Stomach smooth muscle (tissue), 2 donors: ENCODE measurements at regions not wholly inside any gene's neighbourhood (a gene's known extent, or its start where the extent isn't known, plus 50 kb on each side); places are given as distances from the start of the nearest gene placed in this dataset.

Experiments
- H3K27ac ChIP-seq: one replicate; pipeline ENCODE4 v1.7.0; 2013; ENCODE audit warnings: mild to moderate bottlenecking, low read length, inconsistent platforms
- H3K27me3 ChIP-seq, 2 donors: one replicate each; pipeline ENCODE4 v1.7.0; 2013; ENCODE audit warnings: low read length in 2 of 2; ENCODE audit not compliant: insufficient read depth in 2 of 2, control insufficient read depth in 1 of 2
- H3K36me3 ChIP-seq, 2 donors: one replicate each; pipeline ENCODE4 v1.7.0; 2013; ENCODE audit warnings: low read length in 2 of 2; ENCODE audit not compliant: control insufficient read depth in 2 of 2, insufficient read depth in 2 of 2
- H3K4me1 ChIP-seq: one replicate; pipeline ENCODE4 v1.7.0; 2013; ENCODE audit warnings: low read length; ENCODE audit not compliant: control insufficient read depth, insufficient read depth
- H3K4me3 ChIP-seq, 2 donors: one replicate each; pipeline ENCODE4 v1.7.0; 2013; ENCODE audit warnings: low read length in 2 of 2
- H3K9ac ChIP-seq, 2 donors: one replicate each; pipeline ENCODE4 v1.7.0; 2013; ENCODE audit warnings: low read length in 2 of 2, mild to moderate bottlenecking in 1 of 2
- H3K9me3 ChIP-seq, 2 donors: one replicate each; pipeline ENCODE4 v1.7.0; 2013; ENCODE audit warnings: low read length in 2 of 2; ENCODE audit not compliant: control insufficient read depth in 2 of 2
- donor health status: healthy.
- donor health status: Pancreatic carcinoma.

- Histone ChIP-seq H3K9ac (no peak overlapping the region), H3K4me3 (no peak overlapping the region), H3K27ac (no peak overlapping the region), H3K36me3 (no peaks in the 10 kb centered on the region), H3K27me3 (no peaks in the 10 kb centered on the region), H3K4me1 (no peaks in the 10 kb centered on the region), H3K9me3 (peaks cover 0 to 3% of the 10 kb centered on the region in 2 donors)
Observed at GRCh38 chr5:91541696-91542095, 158.6 kb upstream of the ARRDC3 start.

GRCh38 chr5:91538179-91538578 lies 155.1 kb upstream of the ARRDC3 start:
- Histone ChIP-seq H3K4me3 (no peak overlapping the region), H3K9me3 (no peaks in the 10 kb centered on the region), H3K4me1 (no peaks in the 10 kb centered on the region), H3K36me3 (no peaks in the 10 kb centered on the region), H3K27me3 (no peaks in the 10 kb centered on the region), H3K9ac (no peak overlapping the region), H3K27ac (no peak overlapping the region)

- Histone ChIP-seq H3K27me3 (no peaks in the 10 kb centered on the region), H3K36me3 (no peaks in the 10 kb centered on the region), H3K4me3 (no peak overlapping the region), H3K4me1 (no peaks in the 10 kb centered on the region), H3K27ac (no peak overlapping the region), H3K9ac (no peak overlapping the region), H3K9me3 (no peaks in the 10 kb centered on the region)
Observed at GRCh38 chr5:91535499-91535898, 152.4 kb upstream of the ARRDC3 start.

DNA sequence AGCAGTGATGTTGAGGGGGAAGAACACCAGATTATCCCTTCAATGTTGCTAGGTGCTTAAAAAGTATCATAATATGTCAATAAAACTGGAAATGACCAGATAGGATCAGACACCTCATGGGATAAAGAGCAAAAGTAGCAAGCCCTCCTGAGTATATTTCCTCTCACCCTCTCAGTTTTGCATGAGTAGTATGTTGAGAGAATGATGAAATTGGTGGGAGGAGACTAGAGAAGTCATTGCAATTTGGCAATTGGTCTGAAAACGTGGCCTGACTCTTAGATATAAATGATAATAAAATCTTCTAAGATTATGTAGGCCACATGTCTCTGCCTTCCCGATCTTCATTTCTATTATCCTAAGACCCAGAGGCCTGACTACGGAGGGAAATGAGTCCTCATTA lies 151.2 kb upstream of the ARRDC3 start:
- Histone ChIP-seq H3K4me3 (no peak overlapping the region), H3K4me1 (no peaks in the 10 kb centered on the region), H3K27ac (no peak overlapping the region), H3K27me3 (no peaks in the 10 kb centered on the region), H3K36me3 (no peaks in the 10 kb centered on the region), H3K9me3 (no peaks in the 10 kb centered on the region), H3K9ac (no peak overlapping the region)

GRCh38 chr5:91532779-91533178 lies 149.7 kb upstream of the ARRDC3 start:
- Histone ChIP-seq H3K9ac (no peak overlapping the region), H3K4me1 (no peaks in the 10 kb centered on the region), H3K27me3 (no peaks in the 10 kb centered on the region), H3K4me3 (no peak overlapping the region), H3K36me3 (no peaks in the 10 kb centered on the region), H3K27ac (no peak overlapping the region), H3K9me3 (no peaks in the 10 kb centered on the region)

GRCh38 chr5:91532281-91532680 lies 149.2 kb upstream of the ARRDC3 start:
- no peaks in the 10 kb centered on the region for H3K4me1 ChIP-seq
- H3K4me3 ChIP-seq, result no peak overlapping the region
- no peaks in the 10 kb centered on the region for H3K36me3 ChIP-seq
- H3K9ac ChIP-seq, result no peak overlapping the region
- H3K9me3 ChIP-seq, result no peaks in the 10 kb centered on the region
- no peak overlapping the region for H3K27ac ChIP-seq
- no peaks in the 10 kb centered on the region for H3K27me3 ChIP-seq

GRCh38 chr5:91528831-91529230 lies 145.7 kb upstream of the ARRDC3 start:
- Histone ChIP-seq H3K27me3 (no peaks in the 10 kb centered on the region), H3K36me3 (no peaks in the 10 kb centered on the region), H3K4me1 (no peaks in the 10 kb centered on the region), H3K27ac (no peak overlapping the region), H3K4me3 (no peak overlapping the region), H3K9ac (no peak overlapping the region), H3K9me3 (no peaks in the 10 kb centered on the region)

DNA sequence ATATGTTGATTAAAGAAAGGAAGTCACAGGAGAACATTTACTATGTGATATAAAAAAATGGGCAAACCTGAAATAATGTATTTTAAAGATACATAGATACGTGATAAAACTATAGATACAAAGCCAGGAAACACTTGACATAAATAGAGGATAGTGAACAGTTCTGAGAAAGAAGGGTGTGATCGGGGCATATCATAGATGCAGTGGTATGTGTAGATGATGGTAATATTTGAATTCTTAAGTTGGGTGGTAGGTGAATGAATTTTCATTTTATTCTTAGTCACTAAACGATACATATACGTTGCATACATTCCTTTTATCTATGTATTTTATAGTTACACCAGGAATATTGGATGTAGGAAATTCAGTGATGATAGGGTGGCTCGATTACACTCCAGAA lies 138.7 kb upstream of the ARRDC3 start:
- H3K4me1 ChIP-seq, result no peaks in the 10 kb centered on the region
- no peak overlapping the region for H3K9ac ChIP-seq
- no peaks in the 10 kb centered on the region for H3K36me3 ChIP-seq

DNA sequence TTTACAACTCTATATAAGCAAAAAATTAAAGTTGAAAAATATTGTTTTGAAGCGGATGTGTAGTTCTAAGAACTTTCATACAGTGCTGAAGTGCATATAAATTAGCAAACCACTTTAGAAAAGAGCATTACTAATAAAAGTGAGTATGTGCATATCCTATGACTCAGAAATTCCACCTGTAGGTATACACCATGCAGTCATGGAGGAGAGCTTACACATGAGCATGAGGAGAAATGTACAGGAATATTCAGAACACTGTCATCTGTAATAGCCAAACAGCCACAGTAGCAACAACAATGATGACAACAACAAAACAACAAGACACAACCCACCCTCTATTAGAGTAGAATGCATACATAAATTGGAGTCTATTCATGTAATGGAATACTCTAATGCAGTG lies 138.2 kb upstream of the ARRDC3 start:
- no peaks in the 10 kb centered on the region for H3K36me3 ChIP-seq
- no peak overlapping the region for H3K4me3 ChIP-seq
- H3K27me3 ChIP-seq, result no peaks in the 10 kb centered on the region
- H3K4me1 ChIP-seq, result no peaks in the 10 kb centered on the region
- H3K9me3 ChIP-seq, result no peaks in the 10 kb centered on the region
- no peak overlapping the region for H3K27ac ChIP-seq
- H3K9ac ChIP-seq, result no peak overlapping the region

More for the DNA sequence above, 138.7 kb upstream of the ARRDC3 start:
- no peak overlapping the region for H3K4me3 ChIP-seq
- no peak overlapping the region for H3K27ac ChIP-seq
- H3K9me3 ChIP-seq, result no peaks in the 10 kb centered on the region
- H3K27me3 ChIP-seq, result no peaks in the 10 kb centered on the region

DNA sequence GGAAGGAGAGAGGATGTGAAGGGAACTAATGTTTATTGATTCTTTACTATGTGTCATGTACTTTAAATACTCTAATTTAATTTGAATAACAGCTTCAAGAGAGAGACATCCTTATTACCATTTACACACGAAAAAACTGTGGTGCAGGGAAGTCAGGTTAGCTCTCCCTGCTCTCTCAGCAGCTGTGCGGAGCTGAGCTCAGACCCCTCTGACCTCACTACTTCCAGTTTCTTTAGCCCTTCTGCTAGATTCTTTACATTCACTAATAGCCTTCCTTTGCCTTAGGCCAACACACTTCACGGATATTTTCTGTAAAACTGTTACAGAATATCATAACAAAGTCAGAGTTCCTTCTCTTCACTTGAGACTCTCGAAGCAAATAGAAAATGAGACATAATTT lies 131.3 kb upstream of the ARRDC3 start:
- Histone ChIP-seq H3K9ac (no peak overlapping the region), H3K27ac (no peak overlapping the region), H3K4me3 (no peak overlapping the region), H3K27me3 (no peaks in the 10 kb centered on the region), H3K36me3 (no peaks in the 10 kb centered on the region), H3K9me3 (no peaks in the 10 kb centered on the region), H3K4me1 (no peaks in the 10 kb centered on the region)

DNA sequence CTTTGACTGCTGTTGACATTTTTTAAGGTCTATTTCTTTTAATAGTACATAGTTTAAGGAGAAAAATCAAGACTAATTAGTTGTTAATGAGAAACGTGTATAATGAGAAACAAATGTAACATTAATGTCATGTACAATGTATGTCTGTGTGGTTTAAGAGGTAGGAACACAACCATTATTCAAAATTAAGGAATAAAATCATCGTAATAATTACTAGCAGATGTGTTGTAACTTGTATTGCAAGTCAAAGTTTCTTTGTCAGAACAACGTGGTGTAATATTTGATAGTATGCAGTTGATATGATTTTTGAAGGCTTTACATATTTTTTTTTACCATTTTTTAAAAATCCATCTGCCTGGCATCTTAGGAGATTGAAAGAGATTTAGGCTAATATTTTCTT lies 120.2 kb upstream of the ARRDC3 start:
- Histone ChIP-seq H3K27ac (no peak overlapping the region), H3K9me3 (no peaks in the 10 kb centered on the region), H3K4me3 (no peak overlapping the region), H3K36me3 (no peaks in the 10 kb centered on the region), H3K27me3 (no peaks in the 10 kb centered on the region), H3K9ac (no peak overlapping the region), H3K4me1 (no peaks in the 10 kb centered on the region)

DNA sequence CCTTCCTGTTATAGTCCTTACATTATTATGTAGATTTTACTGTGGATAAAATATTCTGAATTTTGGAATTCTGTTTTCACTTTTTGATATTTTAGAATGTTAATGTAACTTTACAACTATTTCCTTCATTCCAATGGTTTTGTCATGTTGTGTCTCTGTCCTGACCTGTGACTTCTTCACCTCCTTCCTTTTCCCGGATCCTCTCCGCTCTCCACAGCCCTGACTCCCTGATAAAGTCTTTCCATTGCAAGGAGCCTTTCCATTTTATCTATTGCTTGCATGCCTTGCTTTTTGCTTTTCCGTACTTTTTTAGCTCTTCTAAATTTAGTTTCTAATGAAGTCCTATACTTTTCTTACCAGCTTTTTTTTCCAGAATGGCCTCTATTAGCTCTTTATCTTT lies 117.6 kb upstream of the ARRDC3 start:
- no peak overlapping the region for H3K4me3 ChIP-seq
- no peak overlapping the region for H3K9ac ChIP-seq
- H3K27me3 ChIP-seq, result no peaks in the 10 kb centered on the region
- H3K27ac ChIP-seq, result no peak overlapping the region
- H3K36me3 ChIP-seq, result no peaks in the 10 kb centered on the region
- no peaks in the 10 kb centered on the region for H3K4me1 ChIP-seq
- no peaks in the 10 kb centered on the region for H3K9me3 ChIP-seq
